B cell (primary cell): ENCODE measurements at regions not wholly inside any gene's neighbourhood (a gene's known extent, or its start where the extent isn't known, plus 50 kb on each side); places are given as distances from the start of the nearest gene placed in this dataset.

Source experiments
- CTCF ChIP-seq: fragments of 200-600 bp; IDR thresholded peaks from one replicate; pipeline ENCODE4 v1.8.0; 2022; ENCODE audit warnings: antibody characterized with exemption, mild to moderate bottlenecking
- EZH2 ChIP-seq: IDR thresholded peaks from 2 replicates; pipeline ENCODE4 v1.6.1; 2012; ENCODE audit warnings: borderline replicate concordance, low read depth, mild to moderate bottlenecking, moderate library complexity, low read length; ENCODE audit not compliant: insufficient read depth, poor library complexity, severe bottlenecking

GRCh38 chr2:234320066-234320465 is 176.8 kb downstream of the ARL4C start:
- TF ChIP-seq CTCF = no peak
- TF ChIP-seq EZH2 = no peak
